HG02571 (cell line): ENCODE measurements at regions not wholly inside any gene's neighbourhood (a gene's known extent, or its start where the extent isn't known, plus 50 kb on each side); places are given as distances from the start of the nearest gene placed in this dataset.
"Not testable (repeated sequence)": the region's sequence is repeated elsewhere in the genome, so short reads cannot be mapped to it uniquely, and the experiment has no call there.

Source experiments
- ATAC-seq: cut with Tn5 transposase; IDR thresholded peaks from one replicate; pipeline ENCODE4 v1.9.1; 2021; ENCODE audit warnings: mild to moderate bottlenecking, moderate library complexity; ENCODE audit not compliant: unreplicated experiment

- ATAC-seq, result not testable (repeated sequence)
These were observed 214.2 kb upstream of the SLC7A11 start for GRCh38 chr4:138456349-138456748.

DNA sequence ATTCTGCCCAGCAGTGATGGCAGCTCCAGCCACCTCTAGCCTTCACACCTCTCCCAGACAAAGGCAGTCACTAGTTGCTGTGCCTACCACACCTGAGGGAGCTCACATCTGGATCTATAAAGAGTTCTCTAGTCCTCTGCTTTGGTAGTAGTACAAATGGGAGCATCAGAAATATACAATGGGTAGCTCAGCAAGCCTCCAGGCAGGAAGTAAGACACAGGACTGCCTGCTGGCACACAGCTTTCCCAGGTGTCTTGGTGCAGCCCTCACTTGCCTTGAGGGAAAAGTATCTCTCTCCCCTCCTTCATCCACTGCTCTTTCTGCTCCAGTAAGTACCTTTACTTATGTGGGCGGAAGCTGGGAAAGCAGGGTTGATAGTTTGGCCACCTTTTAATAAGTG, 212.9 kb upstream of the SLC7A11 start:
- ATAC-seq, result no peak

GRCh38 chr4:138452826-138453225, 210.7 kb upstream of the SLC7A11 start:
- no peak for ATAC-seq

DNA sequence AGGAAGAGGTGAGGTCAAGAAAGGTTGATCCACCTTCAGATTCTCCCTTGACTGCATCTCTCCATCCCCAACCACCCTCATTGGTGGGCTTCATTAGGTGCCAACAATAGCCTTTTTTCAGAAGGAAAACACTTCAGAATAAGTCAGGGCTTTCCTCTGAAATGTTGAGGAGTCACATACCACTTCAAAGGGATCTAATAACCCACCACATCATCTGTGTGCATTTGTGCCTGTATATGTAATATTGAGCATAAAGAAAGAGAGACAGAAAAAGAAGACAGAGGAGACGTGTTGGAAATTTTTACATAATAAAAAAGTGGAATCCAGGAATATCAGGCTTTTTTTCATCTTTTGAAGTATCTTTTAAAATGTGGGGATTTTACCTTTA, 209.1 kb upstream of the SLC7A11 start:
- ATAC-seq, result no peak

GRCh38 chr4:138450546-138451275, 208.6 kb upstream of the SLC7A11 start:
- no peak for ATAC-seq

GRCh38 chr4:138449938-138450337, 207.8 kb upstream of the SLC7A11 start:
- ATAC-seq, result no peak

- no peak for ATAC-seq
These were observed 206.0 kb upstream of the SLC7A11 start for GRCh38 chr4:138448169-138448568.

DNA sequence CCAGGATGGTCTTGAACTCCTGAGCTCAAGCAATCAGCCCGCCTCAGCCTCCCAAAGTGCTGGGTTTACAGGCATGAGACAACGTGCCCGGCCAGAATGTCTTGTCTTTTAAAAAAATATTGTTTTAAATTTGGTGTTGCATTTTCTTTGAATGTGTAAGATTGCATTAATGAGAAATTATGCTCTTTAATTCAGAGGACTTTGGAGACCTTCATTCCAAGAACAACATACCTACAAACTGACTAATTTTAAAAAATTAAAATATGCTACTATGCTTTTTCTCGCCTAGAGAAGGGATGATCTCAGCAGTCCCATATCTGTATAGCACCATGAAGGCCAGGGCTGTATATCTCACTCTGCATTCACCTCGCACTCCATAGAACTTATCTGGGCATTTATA, 204.3 kb upstream of the SLC7A11 start:
- no peak for ATAC-seq

DNA sequence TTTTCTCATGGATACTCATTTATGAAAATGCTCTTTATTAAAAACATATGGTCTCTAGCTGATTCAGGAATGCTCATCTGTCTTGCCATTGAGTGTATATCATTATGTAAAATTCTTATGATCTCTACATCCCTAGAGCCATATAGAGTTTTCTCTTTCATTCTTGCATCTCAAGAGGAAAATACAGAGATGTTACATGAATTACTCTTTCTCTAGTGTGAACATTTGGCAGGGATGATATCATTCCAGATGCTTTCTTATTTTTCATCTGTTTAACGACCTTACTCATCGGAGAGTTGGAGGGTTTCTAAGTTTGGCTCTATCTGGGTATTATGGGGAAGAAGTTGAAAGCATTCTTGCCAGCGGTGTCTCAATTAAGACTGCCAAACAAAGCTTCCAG, 202.9 kb upstream of the SLC7A11 start:
- ATAC-seq, result no peak

GRCh38 chr4:138444260-138444659, 202.1 kb upstream of the SLC7A11 start:
- no peak for ATAC-seq

DNA sequence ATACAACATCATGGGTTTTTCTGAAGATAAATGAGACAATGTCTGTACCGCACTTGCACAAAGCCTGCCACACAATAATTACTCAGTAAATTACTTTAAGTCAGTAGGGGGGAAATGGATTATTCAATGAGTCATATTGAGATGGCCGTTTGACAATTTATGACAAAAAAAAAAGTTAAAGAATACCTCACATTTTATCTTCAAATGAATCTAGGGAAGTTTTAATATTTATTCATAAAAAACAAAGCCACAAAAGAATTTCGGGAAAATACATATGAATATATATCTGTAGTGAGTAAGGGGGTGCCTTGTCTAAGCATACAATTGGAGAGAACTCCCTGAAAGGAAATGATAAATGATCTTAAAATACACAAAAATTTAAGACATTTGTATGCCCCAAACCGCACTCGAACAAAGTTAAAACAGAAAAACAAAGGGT, 197.0 kb upstream of the SLC7A11 start:
- ATAC-seq, result no peak

DNA sequence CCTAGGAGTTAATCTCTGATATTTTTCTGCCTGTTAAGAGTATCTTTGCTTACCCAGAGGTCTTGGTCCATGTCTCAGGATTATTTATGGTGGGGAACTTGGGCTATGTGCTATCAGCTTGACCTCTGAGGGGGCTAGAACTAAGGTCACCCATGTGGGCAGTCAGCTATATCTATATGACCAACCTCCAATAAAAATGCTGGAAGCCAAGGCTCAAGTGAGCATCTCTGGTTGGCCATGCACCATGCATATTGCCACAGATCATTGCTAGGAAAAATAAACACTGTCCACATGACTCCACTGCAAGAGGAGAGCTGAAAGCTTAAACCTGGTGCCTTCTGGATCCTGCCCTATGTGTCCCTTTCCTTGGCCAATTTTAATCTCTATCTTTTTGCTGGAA, 196.5 kb upstream of the SLC7A11 start:
- no peak for ATAC-seq

DNA sequence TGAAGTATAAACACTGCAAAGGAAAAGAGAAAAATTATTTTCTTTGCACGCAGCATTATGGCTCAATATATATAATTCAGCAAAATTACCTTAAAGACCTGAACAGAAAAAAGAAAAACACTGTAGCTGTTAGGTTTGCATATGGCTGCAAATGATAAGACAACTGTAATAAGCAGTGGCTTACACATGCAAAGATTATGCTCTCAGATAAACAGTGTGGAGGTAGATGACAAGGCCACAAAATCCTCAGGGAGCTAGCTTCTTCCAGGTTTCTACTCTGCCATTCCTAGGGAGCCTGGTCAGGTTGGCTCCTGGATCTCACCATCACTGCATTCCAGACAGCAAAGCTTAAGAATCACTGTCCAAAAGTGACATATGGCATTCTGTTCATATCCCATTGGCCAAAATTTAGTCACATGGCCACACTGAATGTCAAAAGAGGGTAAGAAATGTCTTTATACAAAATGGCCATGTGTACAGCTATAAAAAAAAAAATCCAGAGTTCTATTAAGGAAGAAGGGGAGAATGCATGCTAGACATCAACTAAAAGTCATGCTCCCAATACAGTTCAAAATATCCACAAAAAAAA, 195.2 kb upstream of the SLC7A11 start:
- ATAC-seq, result no peak

DNA sequence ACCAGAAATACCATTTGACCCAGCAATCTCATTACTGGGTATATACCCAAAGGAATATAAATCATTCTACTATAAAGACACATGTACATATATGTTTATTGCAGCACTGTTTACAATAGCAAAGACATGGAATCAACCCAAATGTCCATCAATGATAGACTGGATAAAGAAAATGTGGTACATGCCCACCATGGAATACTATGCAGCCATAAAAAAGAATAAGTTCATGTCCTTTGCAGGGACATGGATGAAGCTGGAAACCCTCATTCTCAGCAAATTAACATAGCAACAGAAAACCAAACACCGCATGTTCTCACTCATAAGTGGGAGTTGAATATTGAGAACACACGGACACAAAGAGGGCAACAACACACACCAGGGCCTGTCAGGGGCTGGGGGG, 193.6 kb upstream of the SLC7A11 start:
- ATAC-seq, result not testable (repeated sequence)

DNA sequence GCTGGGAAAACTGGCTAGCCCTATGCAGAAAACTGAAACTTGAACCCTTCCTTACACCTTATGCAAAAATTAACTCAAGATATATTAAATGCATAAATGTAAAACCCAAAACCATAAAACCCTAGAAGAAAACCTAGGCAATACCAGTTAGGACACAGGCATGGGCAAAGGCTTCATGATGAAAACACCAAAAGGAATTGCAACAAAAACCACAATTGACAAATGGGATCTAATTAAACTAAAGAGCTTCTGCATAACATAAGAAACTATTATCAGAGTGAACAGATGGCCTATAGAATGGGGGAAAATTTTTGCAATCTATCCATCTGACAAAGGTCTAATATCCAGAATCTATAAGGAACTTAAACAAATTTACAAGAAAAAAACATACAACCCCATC, 192.9 kb upstream of the SLC7A11 start:
- ATAC-seq, result not testable (repeated sequence)

GRCh38 chr4:138428611-138429010, 186.5 kb upstream of the SLC7A11 start:
- ATAC-seq, result no peak

- no peak for ATAC-seq
These were observed 184.6 kb upstream of the SLC7A11 start for GRCh38 chr4:138426786-138427185.

DNA sequence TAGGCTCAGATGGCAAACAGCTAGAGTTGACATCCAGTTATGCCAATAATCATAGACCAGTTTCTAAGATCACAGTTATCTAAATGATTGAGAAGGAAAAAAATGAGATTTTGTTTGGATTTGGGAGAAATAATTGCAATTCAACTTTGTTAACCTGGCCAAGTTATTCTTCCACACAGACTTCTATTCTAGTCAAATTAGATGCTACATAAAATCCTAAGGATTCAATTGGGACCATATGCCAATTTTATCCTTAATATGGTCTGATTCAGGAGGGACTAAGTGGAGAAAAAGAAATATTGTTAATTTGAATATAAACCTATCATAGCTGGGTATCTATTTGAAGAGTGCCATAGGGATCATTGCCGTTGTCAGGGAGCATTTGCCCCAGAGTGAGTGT, 178.3 kb upstream of the SLC7A11 start:
- no peak for ATAC-seq

DNA sequence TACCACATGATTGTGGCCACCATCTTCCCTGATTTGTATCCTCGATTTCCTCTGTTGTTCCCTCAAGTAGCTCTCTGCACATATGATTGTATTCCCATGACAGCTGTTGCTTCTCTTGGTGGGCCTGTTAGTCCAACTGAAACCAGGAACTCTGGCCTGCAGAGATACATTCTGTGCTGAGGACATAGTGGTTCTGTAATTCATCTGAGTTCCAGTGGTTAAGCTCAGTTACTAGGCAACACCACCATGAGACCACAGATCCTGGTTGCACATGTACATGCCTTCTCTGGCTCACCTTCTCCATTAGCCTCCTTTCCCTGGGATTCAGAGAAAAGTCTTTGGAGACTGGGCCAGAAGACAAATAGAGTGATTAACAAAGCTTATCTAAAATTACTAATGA, 172.1 kb upstream of the SLC7A11 start:
- no peak for ATAC-seq

- no peak for ATAC-seq
These were observed 171.1 kb upstream of the SLC7A11 start for GRCh38 chr4:138413273-138413672.

- ATAC-seq, result no peak
These were observed 170.7 kb upstream of the SLC7A11 start for GRCh38 chr4:138412847-138413246.

- ATAC-seq, result no peak
These were observed 168.1 kb upstream of the SLC7A11 start for GRCh38 chr4:138410266-138410665.

DNA sequence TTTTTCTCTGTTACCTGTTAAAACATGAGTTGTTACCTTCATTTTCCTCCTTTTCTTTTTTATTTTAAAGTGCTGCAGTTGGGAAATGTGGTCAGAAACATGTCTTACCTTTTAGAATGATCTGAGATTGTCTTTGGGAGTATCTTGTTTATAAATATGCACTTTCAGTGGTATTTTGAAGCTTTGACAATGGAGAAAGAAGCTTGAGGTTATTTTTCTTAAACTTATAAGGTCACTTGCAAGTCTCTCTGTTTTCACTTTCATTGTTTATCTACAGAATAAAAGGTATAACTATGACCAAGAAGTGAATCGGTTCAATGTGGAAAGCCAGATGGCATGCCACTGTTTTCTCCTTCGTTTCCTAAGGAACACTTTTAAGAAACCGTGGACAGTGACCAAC, 167.5 kb upstream of the SLC7A11 start:
- peak; percentile 37 for ATAC-seq
